Small intestine (tissue), 7 donors: ENCODE measurements at regions not wholly inside any gene's neighbourhood (a gene's known extent, or its start where the extent isn't known, plus 50 kb on each side); places are given as distances from the start of the nearest gene placed in this dataset.
A peak's percentile ranks its signal among the peaks of the same experiment; 100 is the strongest.
"Not testable (repeated sequence)": the region's sequence is repeated elsewhere in the genome, so short reads cannot be mapped to it uniquely, and the experiment has no call there.

Source experiments
- DNase-seq, 2 donors: peaks; one replicate each; pipeline versions ENCODE4 v3.0.0 to v3.0.0-alpha.2; 2013
- FAIRE-seq: peaks from 2 replicates; lab custom pipeline; 2012; peaks lifted over from hg19 to GRCh38; lab: Jason Lieb, UNC
- H3K27ac ChIP-seq, 3 donors: one replicate each; pipeline ENCODE4 v1.5.1; 2013; ENCODE audit warnings: low read length in 2 of 3, mild to moderate bottlenecking in 2 of 3, control low read depth in 1 of 3, inconsistent platforms in 1 of 3, low read depth in 1 of 3, moderate library complexity in 1 of 3
- H3K27me3 ChIP-seq, 3 donors: one replicate each; pipeline ENCODE4 v1.6.1; 2013; ENCODE audit warnings: low read length in 3 of 3, inconsistent platforms in 1 of 3; ENCODE audit not compliant: control insufficient read depth in 3 of 3, insufficient read depth in 3 of 3
- H3K36me3 ChIP-seq, 3 donors: one replicate each; pipeline ENCODE4 v1.6.1; 2013; ENCODE audit warnings: low read length in 3 of 3, inconsistent platforms in 1 of 3, low read depth in 1 of 3, mild to moderate bottlenecking in 1 of 3, moderate library complexity in 1 of 3; ENCODE audit not compliant: control insufficient read depth in 3 of 3, insufficient read depth in 2 of 3
- H3K4me1 ChIP-seq, 3 donors: one replicate each; pipeline ENCODE4 v1.6.1; 2013; ENCODE audit warnings: low read length in 2 of 3, inconsistent platforms in 1 of 3, low read depth in 1 of 3, mild to moderate bottlenecking in 1 of 3, moderate library complexity in 1 of 3; ENCODE audit not compliant: control insufficient read depth in 3 of 3, insufficient read depth in 2 of 3
- H3K4me3 ChIP-seq, 3 donors: one replicate each; pipeline ENCODE4 v1.5.1; 2013; ENCODE audit warnings: low read length in 3 of 3, control low read depth in 1 of 3, inconsistent platforms in 1 of 3, low read depth in 1 of 3, mild to moderate bottlenecking in 1 of 3, moderate library complexity in 1 of 3
- H3K9me3 ChIP-seq, 2 donors: one replicate each; pipeline ENCODE4 v1.6.1; 2013; ENCODE audit warnings: low read depth in 1 of 2, low read length in 1 of 2; ENCODE audit not compliant: control insufficient read depth in 2 of 2, insufficient read depth in 1 of 2
- WGBS, 3 donors: extraction: QIAGEN DNeasy Blood & Tissue Kit; methylation state at CpG; one replicate each; pipeline ENCODE4 v1.1.7; 2013; 5-methylcytosine and 5-hydroxymethylcytosine counted together
- donor health status: healthy with polysubstance abuse.
- donor health status: control.
- donor health status: control.
- donor health status: Bipolar disorder and iron deficiency.
- donor health status: healthy.

DNA sequence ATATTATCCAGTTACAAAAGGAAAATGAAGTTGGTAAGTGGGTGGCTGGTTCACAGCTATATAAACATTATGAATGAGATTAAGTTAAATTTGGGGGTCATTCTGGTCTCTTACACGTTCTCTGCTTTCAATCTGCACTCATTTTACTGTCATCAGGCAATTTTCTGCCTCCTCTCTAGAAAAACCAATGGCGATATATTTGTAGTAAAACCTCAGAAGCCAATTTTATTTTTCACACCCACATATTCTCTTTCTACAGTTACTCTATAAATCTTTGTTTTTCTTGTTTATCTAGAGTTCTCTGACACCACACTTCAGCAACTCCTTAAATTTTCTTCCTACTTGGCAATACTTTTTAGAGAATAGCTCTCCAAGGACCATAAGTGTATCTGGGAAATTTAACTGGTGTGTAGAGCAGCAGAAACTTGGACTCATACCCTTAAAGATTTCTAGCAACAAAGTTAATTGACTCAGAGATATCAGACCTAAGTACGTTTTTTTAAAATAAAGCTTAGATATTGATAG is 926.9 kb downstream of the TMTC2 start:
- no peak overlapping the region for H3K4me3 ChIP-seq
- H3K4me1 ChIP-seq = no peaks in the 10 kb centered on the region
- DNase-seq = no peak
- no peaks in the 10 kb centered on the region for H3K36me3 ChIP-seq
- H3K9me3 ChIP-seq = peaks cover 0 to 17% of the 10 kb centered on the region in 2 donors
- no peak overlapping the region for H3K27ac ChIP-seq
- FAIRE-seq = no peak
- no peaks in the 10 kb centered on the region for H3K27me3 ChIP-seq
- 38 to 48% (median 45%) methylated on average over 3 of the region's 3 CpGs for WGBS, 3 donors

DNA sequence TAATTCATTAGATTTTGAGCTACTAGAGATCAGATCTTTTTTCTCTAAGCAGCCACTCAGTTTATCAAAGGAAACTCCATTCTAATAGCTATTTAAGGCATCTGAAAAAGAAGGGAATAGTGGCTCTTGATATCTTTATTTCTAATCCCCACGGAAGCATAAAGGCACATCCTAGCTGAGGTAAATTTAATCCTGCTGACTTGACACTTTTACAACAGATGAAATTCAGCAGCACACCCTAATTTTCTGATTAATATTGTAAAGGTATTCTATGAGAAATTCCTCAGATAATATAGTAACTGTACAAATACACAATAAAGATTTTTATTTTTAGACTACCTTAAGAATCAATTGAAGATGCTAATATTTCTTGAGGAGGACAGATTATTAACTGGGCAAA is 916.4 kb downstream of the TMTC2 start:
- no peaks in the 10 kb centered on the region for H3K4me1 ChIP-seq
- no peak for DNase-seq
- no peak overlapping the region for H3K4me3 ChIP-seq
- no peak for FAIRE-seq
- H3K36me3 ChIP-seq = no peaks in the 10 kb centered on the region
- H3K27ac ChIP-seq = no peak overlapping the region
- 83 to 90% (median 86%) methylated on average over 1 of the region's 1 CpG for WGBS, 3 donors
- H3K27me3 ChIP-seq = no peaks in the 10 kb centered on the region
- peaks cover 0 to 4% of the 10 kb centered on the region in 2 donors for H3K9me3 ChIP-seq

DNA sequence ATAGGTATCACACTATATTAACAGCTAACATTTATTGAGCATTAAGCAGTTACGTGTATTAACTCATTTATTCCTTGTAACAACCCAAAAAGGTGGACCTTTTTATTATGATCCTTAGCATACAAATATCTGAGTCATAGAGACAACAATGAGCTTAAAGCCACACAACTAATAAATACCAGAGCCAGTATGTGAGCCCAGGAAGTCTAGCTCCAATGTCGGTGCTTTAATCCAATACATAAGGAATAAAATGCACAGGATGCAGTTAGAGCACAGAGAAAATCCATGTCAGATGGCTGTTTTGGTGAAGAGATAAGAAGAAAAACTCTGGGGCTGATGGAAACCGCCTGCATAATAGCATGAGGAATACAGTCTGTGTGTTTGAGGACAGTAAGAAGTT is 888.6 kb downstream of the TMTC2 start:
- WGBS, 3 donors = 73 to 77% (median 76%) methylated on average over 3 of the region's 3 CpGs
- no peak for DNase-seq
- Histone ChIP-seq H3K9me3 (no peaks in the 10 kb centered on the region), H3K27me3 (no peaks in the 10 kb centered on the region), H3K4me3 (no peak overlapping the region), H3K36me3 (no peaks in the 10 kb centered on the region), H3K4me1 (no peaks in the 10 kb centered on the region), H3K27ac (no peak overlapping the region)
- no peak for FAIRE-seq

DNA sequence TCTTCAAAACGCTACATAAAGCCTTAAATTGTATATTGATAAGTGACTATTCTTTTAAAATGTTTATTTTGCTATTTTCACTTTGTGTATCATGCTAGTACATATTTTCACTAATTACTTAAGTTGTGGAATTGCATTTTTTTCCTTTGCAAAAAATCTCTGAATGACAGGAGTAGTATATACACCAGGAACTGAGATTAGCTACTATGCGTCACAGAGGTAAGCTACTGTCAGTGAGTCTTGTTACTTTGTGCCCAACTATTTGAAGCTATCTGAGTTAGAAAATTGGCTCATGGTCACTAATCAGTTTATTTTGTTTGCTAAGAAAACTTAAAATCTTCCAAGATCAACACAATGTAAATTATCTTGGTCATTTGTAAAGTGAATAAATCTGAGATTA is 887.4 kb downstream of the TMTC2 start:
- H3K4me1 ChIP-seq = no peaks in the 10 kb centered on the region
- H3K4me3 ChIP-seq = no peak overlapping the region
- no peaks in the 10 kb centered on the region for H3K36me3 ChIP-seq
- no peak overlapping the region for H3K27ac ChIP-seq
- no peak for FAIRE-seq
- WGBS, 3 donors = 64 to 76% (median 64%) methylated on average over 2 of the region's 2 CpGs
- H3K9me3 ChIP-seq = no peaks in the 10 kb centered on the region
- DNase-seq = no peak
- H3K27me3 ChIP-seq = no peaks in the 10 kb centered on the region

DNA sequence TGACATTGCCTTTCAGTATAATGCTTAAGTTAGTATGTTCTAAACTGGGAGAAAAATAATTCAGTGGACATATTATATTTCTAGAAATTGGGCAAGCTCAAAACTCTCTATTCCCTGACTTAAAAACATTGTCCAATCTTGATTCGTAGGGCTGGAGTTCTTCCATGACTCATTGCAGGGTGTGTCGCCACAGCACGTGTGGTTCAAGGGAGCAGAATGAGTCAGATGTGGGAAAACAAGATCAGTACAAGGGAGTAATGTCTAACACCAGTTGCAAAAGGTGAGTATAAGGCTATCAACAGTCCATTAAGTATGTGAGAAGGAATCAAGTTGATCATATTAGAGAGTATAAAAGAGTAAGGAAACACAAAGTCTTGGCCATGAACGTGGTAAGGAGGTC is 887.0 kb downstream of the TMTC2 start:
- Histone ChIP-seq H3K27me3 (no peaks in the 10 kb centered on the region), H3K4me1 (no peaks in the 10 kb centered on the region), H3K4me3 (no peak overlapping the region), H3K36me3 (no peaks in the 10 kb centered on the region), H3K9me3 (no peaks in the 10 kb centered on the region), H3K27ac (no peak overlapping the region)
- 13 to 45% (median 20%) methylated on average over 4 of the region's 4 CpGs for WGBS, 3 donors
- peak in 1 of 2 donors; percentile 2 for DNase-seq
- no peak for FAIRE-seq

DNA sequence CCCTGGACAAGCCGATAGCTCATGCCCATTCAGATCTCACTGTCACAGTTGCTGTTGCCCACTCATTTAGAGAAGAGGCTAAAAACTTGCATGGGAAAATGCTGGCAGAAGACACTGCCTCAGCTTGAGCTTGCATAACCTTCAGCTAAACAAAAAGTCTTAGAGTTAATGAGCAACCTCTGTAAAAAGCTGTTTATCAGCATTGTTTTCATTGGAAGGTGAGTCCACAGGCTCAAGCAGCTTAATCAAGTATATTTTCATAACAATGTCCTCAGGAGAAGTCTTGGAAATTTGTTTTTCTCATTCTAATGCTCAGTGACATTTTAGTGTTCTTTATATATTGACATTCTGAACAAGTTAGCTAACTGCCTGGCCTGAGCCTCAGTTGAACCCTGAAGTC is 872.9 kb downstream of the TMTC2 start:
- DNase-seq = no peak
- H3K27ac ChIP-seq = no peak overlapping the region
- FAIRE-seq = no peak
- no peaks in the 10 kb centered on the region for H3K4me1 ChIP-seq
- no peaks in the 10 kb centered on the region for H3K36me3 ChIP-seq
- WGBS, 3 donors = 83 to 92% (median 85%) methylated on average over 1 of the region's 1 CpG
- no peaks in the 10 kb centered on the region for H3K27me3 ChIP-seq
- no peak overlapping the region for H3K4me3 ChIP-seq
- peaks cover 0 to 7% of the 10 kb centered on the region in 2 donors for H3K9me3 ChIP-seq

DNA sequence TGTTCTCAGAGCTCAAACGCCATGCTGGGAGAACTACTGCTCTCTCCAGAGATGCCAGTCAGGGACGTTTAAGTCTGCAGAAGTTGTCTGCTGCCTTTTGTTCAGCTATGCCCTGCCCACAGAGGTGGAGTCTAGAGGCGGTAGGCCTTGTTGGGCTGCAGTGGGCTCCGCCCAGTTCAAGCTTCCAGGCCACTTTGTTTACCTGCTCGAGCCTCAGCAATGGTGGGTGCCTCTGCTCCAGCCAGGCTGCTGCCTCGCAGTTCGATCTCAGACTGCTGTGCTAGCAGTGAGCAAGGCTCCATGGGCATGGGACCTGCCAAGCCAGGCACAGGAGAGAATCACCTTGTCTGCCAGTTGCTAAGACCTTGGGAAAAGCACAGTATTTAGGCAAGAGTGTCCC is 869.3 kb downstream of the TMTC2 start:
- H3K9me3 ChIP-seq = peaks cover 0 to 13% of the 10 kb centered on the region in 2 donors
- H3K27ac ChIP-seq, H3K4me3 ChIP-seq, DNase-seq, H3K36me3 ChIP-seq, H3K27me3 ChIP-seq, H3K4me1 ChIP-seq, FAIRE-seq: not testable (repeated sequence)
- WGBS, 3 donors = 78 to 86% (median 84%) methylated on average over 7 of the region's 7 CpGs

DNA sequence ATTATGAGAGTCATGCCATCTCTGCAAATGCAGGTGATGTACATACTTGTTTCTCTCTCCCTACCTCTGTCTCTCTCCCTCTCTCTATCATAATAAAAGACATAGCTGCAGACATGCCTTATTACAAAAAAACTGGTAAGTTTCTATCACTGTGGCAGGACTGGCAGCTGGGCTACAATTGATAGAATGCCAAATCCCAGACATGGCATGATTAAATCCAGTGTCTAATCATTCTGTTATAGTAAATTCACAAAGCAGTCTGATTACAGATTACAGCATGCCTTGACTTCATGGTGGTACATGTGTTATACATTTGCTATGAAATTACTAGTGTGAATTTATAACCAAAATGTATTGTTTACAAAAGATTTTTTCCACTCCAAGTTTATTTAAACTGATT is 854.7 kb downstream of the TMTC2 start:
- H3K4me3 ChIP-seq = no peak overlapping the region
- no peaks in the 10 kb centered on the region for H3K36me3 ChIP-seq
- H3K27ac ChIP-seq = no peak overlapping the region
- no peaks in the 10 kb centered on the region for H3K4me1 ChIP-seq
- H3K27me3 ChIP-seq = no peaks in the 10 kb centered on the region
- no peaks in the 10 kb centered on the region for H3K9me3 ChIP-seq
- DNase-seq (no peak), FAIRE-seq (no peak)

DNA sequence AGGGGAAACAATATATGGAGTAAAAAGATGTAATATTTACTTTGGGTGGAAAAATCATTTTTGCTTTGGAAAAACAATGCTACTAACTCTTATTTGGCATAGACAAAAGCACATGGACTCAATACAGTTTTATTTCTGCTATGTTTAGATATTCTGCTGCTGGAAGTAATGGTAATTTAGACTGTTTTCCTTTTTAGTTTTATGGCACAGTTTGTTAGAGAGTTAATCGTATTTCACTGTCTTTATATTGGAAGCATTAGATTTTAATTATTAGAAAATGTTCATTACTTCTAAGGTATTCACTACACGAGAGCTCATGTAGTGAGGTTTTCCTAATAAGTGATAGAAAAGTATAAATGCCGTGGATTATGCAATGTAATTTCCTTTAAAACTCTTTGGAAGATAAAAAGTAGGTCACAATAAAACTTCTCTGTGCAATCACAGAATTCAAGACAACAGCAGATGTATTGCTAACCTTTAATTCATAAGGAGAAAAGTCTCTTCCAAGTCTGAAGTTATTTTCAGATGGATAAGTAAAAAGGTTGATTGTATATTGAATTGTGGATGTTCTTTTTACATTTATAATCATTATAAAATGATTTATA is 851.8 kb downstream of the TMTC2 start:
- 67 to 72% (median 71%) methylated on average over 3 of the region's 3 CpGs for WGBS, 3 donors
- FAIRE-seq = no peak
- H3K27ac ChIP-seq = no peak overlapping the region

More for the DNA sequence above, 851.8 kb downstream of the TMTC2 start:
- no peaks in the 10 kb centered on the region for H3K36me3 ChIP-seq
- H3K9me3 ChIP-seq = no peaks in the 10 kb centered on the region
- H3K27me3 ChIP-seq = no peaks in the 10 kb centered on the region
- H3K4me1 ChIP-seq = no peaks in the 10 kb centered on the region
- no peak overlapping the region for H3K4me3 ChIP-seq
- no peak for DNase-seq
